GM21423 (cell line): ENCODE measurements at regions not wholly inside any gene's neighbourhood (a gene's known extent, or its start where the extent isn't known, plus 50 kb on each side); places are given as distances from the start of the nearest gene placed in this dataset.
"Not testable (repeated sequence)": the region's sequence is repeated elsewhere in the genome, so short reads cannot be mapped to it uniquely, and the experiment has no call there.

Experiments used
- ATAC-seq: cut with Tn5 transposase; IDR thresholded peaks from one replicate; pipeline ENCODE4 v1.9.1; 2021; ENCODE audit warnings: mild to moderate bottlenecking, moderate library complexity; ENCODE audit not compliant: unreplicated experiment

DNA sequence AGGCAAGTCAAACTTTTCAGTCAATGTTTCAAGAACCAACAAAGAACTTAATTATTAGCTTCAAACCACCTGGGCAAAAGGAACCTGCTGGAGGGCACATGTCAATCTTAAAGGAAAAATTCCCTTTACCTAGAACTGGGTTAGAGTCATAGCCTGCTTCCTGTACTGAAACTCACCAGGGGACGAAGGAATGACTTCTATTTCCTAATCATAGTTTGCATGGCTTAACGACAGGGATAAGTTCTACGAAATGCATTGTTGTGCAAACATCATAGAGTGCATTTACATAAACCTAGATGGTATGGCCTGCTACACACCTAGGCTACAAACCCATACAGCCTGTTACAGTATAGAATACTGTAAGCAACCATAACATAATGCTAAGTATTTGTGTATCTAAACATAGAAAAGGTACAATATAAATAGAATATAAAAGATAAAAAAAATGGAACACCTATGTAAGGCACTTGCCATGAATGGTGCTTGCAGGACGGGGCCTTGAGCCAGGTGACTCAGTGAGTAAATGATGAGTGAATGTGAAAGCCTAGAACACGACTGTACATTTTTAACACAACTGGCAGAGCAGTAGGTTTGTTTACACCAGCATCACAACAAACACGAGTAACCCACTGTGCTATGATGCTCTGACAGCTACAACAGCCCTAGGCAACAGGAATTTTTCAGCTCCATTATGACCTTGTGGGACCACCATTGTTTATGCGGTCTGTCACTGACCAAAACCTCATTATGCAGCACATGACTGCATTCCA lies 234.9 kb upstream of the CAND1 start:
- ATAC-seq, result no peak

DNA sequence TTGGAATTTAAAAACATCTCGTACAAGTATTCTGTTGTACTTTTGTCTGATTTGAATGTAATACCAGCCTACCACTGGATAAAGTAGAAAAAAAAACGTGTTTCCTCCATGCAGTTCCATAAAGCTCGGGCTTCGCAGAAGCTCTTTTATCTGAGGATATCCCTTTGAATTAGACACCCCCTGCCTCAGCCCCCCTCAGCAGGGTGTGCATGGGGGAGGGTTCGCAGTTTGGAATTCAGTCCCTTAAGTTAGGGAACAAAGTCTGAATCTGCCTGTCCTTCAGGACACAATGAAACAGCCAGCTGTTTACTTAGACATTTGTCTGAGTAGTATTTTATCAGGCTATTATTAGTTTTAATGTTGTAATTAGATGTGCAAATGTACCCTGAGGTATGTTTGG lies 234.0 kb upstream of the CAND1 start:
- no peak for ATAC-seq

DNA sequence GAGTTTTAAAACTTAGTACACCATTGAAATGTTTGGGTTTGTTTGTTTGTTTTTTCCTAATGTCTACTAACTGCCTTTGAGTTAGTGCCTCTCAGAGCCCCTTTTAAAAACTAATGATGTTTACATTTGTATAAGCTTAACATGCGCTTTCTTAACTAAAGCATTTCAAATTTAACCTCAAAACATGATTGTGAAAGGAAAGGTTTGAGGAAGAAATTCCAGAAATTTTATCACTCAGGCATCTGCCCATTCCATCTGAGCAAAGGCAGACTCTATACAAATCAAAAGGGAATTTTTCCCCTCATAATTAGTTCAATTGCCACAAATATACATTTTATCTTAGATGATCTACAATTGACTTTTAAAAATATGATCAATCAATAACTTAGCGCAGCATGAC lies 230.7 kb upstream of the CAND1 start:
- ATAC-seq, result no peak

DNA sequence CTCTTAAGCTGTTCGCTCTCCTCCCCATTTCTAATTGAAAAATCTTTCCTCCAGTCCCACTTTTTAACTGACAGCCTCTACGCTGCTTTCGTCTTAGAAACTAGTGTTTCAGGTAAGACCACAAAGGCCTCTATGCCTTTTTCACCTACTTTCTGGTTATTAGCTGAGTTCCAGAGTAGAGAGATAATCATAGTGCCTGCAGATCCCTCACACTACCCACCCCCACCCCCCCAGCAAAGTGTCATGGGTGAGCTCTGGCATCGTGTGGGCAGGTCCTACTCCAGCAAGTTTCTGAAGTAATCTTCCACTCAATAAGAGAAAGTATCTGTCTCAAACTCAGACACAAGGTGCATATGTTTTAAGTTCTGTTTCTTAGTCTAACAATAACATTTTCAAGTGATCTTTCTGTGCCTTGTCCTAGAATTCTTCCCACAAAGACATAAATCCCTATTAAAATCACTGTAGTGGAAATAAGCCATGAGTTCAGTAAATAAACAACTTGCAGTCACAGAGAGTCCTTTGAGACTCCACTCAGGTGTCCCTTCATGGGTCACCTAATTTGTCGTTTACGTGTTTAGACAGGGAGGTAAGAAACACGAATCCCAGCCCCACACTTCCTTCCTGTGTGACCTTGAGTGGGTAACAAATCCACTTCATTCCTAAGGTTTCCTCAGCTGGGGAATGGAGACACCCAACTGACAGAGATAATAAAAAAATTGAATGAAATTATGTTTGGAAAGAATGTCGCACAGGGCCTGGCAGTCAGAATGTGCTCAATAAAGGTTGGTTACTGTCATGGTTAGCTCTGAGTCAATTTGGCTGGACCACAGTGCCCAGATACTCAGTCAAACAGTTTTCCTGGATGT lies 228.9 kb upstream of the CAND1 start:
- no peak for ATAC-seq

DNA sequence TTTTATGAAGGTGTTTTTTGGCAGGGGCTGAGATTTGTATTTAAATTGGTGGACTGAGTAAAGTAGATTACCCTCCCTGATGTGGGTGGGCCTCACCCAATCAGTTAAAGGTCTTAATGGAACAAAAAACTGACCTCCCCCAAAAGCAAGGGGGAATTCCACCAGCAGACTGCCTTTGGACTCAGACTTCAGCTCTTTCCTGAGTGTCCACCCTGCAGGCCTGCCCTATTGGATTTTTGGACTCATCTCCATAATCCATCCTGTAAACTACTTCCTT lies 228.4 kb upstream of the CAND1 start:
- no peak for ATAC-seq

DNA sequence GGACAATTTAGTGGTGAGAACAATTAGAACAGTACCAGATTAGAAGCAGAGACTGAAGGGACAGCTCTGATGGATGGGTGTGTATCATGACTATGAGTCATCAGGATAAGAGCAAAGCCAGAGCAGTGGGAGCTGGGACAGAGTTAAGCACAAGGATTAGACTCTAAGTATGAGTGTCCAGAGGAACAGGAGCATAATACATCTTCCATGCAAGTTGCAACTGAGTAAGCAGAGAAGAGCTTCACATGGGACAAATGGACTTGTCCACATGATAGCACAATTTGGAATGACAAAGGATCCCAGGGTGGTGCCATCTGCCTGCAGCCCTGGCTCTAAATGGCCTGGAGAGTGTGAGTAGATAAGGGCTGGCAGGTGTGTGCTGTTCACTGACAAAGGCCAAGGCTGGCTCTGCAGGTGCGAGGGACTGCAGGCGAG lies 226.4 kb upstream of the CAND1 start:
- no peak for ATAC-seq

DNA sequence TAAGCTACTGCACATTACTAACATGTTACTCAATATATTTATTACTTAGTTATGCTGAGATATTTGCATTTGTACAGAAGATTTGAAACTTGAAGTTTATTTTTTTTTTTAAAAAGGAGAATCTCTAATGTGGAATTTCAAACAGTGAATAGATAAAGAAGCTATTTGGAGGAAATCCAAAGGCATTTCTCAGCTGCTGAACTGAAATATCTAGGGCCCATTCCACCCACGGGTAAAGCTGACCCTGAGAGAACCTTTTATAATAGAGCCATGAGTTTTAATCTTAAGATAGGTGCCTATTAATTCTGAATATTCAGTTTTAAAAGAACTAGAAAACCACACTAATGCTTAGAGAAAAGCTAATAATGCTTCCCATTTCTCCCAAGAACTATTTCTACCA lies 225.4 kb upstream of the CAND1 start:
- ATAC-seq, result no peak

DNA sequence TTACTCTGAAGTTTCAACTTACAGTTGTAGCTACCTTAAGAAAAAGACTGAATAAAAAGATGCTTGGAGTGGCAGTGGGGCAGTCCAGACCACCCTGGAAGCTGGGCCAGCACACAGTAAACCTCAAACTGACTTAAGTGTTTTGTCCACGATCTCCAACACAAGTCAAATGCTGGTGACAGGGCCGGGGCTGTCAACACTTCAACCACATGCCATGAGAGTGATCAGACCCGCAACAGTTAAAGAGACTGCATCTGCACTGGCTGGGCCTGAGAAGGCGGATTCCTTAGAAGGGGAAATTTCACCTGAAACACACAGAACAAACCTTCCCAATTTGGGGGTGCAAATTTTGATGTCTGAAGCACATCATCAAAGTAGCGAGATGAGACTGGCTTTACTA lies 223.5 kb upstream of the CAND1 start:
- no peak for ATAC-seq

DNA sequence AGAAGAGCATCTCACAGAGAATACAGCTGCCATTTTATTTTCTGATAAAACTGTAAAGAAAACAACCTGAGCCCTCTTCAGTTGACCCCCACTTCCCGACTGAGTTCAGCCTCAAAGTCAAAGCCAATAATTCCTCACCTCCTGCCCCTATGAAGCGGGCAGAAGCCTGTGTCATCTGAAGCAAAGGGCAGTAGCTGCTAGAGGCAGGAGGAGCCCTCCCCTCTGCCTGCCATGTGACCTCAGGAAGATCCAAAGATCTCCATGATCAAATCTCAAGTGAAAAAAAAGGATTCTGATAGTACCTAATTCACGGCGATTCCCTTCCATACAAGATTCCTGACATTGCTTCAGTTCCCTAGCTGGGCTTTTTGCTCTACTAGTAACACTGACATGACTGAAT lies 223.1 kb upstream of the CAND1 start:
- no peak for ATAC-seq

DNA sequence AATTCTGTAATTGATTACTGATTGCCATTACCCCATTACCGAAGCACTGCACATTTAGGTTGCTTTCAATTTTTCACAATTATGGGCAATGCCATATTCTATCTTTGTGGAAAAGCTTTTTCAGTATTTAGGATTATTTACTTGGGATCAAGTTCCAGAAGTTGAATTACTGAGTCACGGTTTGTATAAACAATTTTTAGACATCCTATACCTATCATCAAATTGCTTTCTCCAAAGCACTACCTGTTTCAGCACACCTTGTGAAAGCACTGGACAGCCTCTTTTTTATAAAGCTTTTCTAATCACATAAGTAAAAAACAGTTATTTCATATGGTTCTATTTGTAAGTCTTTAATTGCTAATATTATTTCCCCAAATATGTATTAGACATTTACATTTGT lies 221.5 kb upstream of the CAND1 start:
- no peak for ATAC-seq

DNA sequence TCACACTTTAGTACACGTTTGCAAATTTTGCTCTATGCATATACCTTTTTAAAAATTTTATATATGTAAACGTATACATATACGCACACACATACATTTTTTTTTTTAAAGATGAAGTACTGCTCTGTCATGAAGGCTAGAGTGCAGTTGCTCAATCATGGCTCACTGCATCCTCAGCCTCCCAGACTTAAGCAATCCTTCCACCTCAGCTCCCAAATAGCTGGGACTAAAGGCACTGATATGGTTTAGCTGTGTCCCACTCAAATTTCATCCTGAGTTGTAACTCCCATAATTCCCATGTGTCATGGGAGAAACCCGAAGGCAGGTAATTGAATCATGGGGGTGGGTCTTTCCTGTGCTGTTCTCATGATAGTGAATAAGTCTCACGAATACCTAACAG lies 220.8 kb upstream of the CAND1 start:
- ATAC-seq, result no peak

DNA sequence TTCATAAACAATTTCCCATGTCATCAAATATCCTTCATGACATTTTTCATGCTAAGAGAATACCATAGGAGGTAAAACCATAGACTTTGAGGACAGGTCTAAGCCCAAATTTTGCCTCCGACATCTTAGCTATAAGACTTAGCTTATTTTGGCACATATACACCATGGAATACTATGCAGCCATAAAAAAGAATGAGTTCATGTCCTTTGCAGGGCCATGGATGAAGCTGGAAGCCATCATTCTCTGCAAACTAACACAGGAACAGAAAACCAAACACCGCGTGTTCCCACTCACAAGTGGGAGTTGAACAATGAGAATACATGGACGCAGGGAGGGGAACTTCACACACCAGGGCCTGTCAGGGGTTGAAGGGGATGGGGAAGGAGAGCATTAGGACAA lies 220.0 kb upstream of the CAND1 start:
- not testable (repeated sequence) for ATAC-seq

DNA sequence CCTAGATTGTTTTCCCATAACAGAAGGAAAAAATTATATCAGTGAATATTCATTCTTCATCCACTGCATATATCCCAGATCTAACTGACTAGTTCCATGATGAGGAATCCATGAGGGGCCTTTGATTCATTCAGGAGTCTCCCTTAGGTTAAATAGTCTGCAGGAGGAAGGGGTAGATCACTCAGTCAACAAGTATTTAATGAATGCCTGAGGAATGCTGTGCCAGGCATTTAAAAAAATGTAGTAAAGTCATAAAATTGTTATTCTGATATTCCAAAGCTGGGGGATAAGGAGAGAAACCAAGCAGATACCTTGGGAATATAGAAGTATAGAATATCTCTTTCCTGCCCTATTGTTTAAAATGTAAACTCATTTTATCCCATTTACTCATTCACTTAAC lies 216.2 kb upstream of the CAND1 start:
- no peak for ATAC-seq

DNA sequence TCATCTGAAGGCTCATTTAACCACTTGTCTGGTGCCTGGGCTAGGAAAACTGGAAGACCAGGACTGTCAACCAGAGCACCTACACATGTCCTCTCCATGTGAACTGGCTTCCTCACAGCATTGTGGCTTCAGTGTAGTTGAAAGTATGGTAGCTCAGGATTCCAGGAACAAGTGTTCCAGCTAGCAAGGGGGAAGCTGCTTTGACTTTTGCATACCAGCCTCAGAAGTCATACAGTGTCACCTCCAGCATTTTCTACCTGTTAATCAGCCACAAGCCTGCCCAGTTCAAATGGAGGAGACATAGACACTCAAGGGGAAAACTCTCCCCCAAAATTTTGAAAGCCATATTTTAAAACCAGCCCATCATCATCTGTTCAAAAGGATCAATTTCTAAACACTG lies 212.8 kb upstream of the CAND1 start:
- no peak for ATAC-seq

DNA sequence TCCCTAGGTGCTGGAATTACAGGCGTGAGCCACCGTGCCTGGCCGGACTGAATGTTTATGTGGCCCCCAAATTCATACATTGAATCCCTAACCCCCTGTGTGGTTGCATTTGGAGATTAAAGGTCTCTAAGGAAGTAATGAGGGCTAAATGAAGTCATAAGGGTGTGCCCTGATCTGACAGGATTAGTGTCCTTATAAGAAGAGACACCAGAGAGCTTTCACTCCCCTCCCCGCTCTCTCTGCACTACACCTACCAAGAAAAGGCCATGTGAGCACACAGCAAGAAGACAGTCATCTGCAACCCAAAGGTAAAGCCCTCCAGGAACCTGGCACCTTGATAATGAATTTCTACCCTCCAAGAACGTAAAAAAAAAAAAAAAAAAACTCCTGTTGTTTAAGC lies 212.1 kb upstream of the CAND1 start:
- ATAC-seq, result no peak

DNA sequence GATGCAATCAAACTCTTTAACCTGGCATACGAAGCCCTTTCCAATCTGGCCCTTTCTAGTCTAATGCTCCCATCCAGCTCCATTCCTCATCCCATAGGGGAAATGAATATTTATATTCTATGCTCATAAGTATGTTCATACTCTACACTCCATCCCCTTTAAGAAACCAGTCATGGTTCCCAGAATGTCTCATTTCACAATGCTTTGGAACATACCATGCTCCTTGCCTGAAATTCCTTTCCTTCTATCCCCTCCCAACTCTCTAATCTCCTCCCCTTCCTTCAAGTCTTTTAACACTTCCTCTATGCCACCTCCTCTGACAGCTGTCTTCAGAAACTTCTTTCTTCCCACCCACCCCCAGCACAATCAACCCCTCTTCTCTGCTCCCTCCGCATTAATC lies 207.0 kb upstream of the CAND1 start:
- ATAC-seq, result no peak

DNA sequence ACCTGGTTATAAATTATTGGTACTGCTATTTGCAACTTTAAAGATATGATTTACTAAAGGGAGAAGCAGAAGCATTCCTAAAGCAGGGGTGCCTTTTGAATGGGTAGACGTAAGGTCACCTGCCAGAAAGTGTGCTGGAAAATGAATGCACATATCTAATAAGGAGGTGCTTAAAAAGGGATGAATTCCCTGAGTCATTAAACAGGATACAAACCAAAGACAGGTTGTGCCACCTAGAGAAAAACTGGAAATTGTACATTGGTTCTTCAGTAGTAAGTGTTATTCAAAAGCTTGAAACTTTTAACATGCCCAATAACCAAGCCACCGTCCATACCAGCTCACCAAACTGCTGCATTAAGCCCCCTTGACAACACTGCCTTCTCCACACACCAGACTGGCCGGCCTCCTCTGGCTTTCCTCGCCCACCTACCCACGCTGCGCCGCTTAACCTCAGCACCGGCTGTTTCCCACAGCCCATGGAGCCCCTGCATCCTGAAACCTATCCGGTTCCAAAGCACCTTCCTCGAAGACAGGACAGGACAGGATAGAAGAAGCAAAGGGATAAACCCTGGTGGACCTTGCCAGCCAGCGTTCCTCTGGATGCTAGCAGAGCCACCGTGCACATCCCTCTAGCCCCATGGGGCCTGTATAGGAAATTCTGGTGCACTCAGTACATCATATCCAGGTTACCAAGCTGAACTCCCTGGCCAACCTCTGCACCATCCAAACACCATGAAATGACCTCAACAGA lies 201.5 kb upstream of the CAND1 start:
- no peak for ATAC-seq

DNA sequence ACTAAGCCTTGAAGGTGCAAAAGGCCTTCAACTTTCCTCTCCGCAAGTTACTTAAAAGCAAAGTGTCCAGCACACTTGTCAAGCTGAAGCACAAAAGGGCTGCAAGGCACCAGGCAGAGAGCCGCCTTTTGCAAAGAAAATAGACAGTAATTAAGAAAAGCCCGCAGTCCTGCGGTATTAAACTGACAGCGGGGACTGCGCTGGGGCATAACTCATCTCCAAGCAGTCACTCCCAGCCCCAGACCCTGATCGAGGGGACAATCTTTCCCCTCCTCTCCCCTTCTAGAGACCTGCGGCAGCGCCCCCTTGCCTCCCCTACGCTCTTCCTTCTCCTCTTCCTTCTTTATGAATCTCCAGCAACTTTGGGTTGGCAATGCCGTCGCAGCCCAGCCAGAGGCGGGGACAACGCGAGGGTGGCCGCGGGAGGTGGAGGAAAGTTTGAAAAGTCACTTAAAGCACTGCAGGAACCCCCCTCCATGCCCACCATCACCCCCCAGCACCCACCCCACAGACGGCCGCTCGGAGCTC lies 200.9 kb upstream of the CAND1 start:
- ATAC-seq, result no peak

DNA sequence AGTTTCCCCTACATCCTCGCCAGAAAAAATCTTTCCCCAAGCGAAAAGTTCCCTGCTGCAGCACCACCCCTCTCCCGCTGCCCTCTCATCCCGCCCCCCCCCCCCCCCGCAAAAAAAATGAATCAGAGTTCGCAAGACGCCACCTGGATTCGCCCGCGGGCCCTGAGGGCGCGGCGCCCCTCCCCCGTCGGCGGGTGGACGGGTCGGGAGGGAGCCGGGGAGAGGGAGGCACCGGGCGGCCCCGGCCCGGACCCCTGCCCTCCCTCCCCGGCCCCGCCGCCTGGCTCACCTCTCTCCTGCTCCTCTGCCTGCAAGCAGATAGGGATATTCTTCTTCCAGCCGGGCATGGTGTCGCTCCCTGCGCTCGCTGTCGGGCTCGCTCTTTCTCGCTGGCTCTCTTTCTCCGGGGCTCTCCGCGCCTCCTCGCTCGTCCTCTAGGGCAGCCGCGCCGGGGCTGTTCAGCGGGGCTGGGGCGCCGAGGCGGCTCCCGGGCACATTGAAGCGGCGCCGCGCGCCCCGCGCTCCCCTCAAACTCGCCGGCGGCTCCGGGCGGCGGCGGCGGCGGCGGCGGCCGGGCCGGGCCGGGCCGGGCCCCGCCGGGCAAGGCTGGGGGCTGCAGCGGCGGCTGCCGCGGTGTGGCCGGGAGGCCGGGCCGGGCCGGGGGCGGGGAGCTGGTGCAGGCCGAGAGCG lies 200.3 kb upstream of the CAND1 start:
- peak; percentile 46 for ATAC-seq

DNA sequence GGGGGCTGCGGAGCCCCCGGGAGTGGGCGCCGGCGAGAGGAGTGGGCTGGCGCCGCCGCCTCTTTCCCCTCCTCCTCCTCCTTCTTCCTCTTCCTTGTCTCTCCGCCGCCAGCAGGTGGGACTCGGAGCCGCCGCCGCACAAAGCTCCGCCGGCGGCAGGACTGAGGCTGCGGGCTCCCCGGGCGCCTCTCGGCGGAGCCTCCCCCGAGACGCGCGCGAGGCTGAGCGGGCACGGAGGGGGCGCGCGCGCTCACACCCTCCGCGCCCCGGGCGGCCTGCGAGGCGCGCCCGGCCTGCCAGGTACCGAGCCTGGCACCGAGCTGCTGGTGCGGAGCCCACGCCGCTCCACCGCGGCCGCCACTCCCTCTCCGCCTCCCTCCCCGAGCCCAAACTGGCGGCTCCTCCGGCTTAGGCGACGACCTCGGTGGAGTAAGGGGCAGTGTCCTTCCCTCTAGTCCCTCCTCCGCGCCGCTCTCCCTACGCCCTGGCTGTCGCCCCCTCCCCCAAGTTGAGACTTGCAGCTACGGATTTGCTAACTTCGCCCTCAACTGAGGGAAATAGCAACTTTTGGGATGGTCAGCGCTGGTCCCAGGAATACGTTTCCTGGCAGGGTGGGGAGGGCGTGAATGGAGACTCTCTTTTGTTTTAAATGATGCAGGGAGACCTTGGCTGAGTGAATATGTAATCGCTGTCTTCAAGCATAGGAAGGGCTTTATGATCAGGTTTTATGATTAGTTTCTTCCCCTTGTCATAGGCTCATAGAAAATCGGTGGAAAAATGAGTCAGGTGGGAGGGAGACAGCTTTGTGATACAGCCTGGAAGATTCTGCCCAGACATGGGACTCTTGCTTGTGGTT lies 199.5 kb upstream of the CAND1 start:
- peak; percentile 59 for ATAC-seq
